Erythroblast (primary cell): ENCODE measurements at regions not wholly inside any gene's neighbourhood (a gene's known extent, or its start where the extent isn't known, plus 50 kb on each side); places are given as distances from the start of the nearest gene placed in this dataset.

Experiments
- GATA1 ChIP-seq: IDR thresholded peaks from 2 replicates; pipeline ENCODE4 v1.6.1; 2011; ENCODE audit warnings: low read depth, mild to moderate bottlenecking, control low read depth, low read length, moderate library complexity
- POLR2A ChIP-seq: IDR thresholded peaks from 2 replicates; pipeline ENCODE4 v1.6.1; 2011; ENCODE audit warnings: mild to moderate bottlenecking, low read length

DNA sequence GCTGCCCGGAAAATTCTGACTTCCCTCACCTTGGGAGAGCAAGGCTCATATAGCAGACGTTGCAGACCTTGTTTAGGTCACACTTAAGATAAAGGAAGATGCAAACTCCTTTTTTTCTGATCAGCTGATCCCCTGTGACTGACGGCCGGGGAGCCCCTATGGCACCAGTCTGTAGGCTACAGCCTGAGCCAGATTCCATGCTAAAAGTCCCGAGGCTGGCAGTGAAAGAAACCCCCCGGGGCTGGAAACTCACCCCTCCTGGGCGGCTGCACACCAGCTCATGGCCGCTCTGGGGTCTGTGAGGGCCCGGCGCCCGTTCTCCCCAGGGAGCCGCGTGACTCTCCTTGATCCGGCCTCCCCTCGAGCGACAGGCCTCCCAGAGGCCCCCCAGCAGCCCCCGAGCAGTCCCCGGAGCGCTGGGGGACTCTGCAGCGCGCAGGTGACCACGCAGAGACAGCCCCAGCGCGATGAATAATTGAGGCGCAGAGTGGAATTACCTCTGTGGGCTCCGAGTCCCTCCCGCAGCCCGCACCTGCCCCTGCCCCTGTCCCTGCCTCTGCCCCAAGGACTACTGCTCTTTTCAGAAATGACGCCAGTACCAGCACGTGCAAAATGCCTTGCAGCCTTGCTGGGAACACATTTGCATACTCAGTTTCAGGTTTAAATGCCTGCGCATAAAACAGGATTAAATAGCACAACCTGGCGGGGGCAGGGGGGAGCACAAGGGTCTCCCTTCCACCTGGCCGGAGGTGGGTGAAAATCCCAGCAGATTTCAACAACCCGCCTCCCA lies 62.6 kb upstream of the CLDN14 start:
- TF ChIP-seq POLR2A (no peak), GATA1 (no peak)
